Natural killer cell (primary cell): ENCODE measurements at regions not wholly inside any gene's neighbourhood (a gene's known extent, or its start where the extent isn't known, plus 50 kb on each side); places are given as distances from the start of the nearest gene placed in this dataset.

ENCODE experiments used
- ATAC-seq, 3 donors: fragments of 150-1000 bp in 2 of 3; fragments of 200-7000 bp in 1 of 3; cut with Tn5 transposase; 1 replicate in 1 of 3; 2 replicates in 2 of 3; pipeline ENCODE4 v1.10.0; 2021; ENCODE audit warnings: mild to moderate bottlenecking in 2 of 3, moderate library complexity in 2 of 3
- DNase-seq, 2 donors: peaks; one replicate each; pipeline versions ENCODE4 v3.0.0 to v3.0.0-alpha.2; 2013 to 2021; ENCODE audit warnings: mixed read lengths in 1 of 2
- H3K27ac ChIP-seq: one replicate; pipeline ENCODE4 v1.5.1; 2013; ENCODE audit warnings: mild to moderate bottlenecking, low read length
- H3K27me3 ChIP-seq: one replicate; pipeline ENCODE4 v1.6.1; 2013; ENCODE audit warnings: low read length; ENCODE audit not compliant: control insufficient read depth, insufficient read depth
- H3K36me3 ChIP-seq: one replicate; pipeline ENCODE4 v1.6.1; 2013; ENCODE audit warnings: low read length; ENCODE audit not compliant: control insufficient read depth, insufficient read depth
- H3K4me1 ChIP-seq: one replicate; pipeline ENCODE4 v1.6.1; 2013; ENCODE audit warnings: low read length; ENCODE audit not compliant: control insufficient read depth, insufficient read depth
- H3K4me3 ChIP-seq: one replicate; pipeline ENCODE4 v1.5.1; 2013; ENCODE audit warnings: low read length
- H3K9me3 ChIP-seq: one replicate; pipeline ENCODE4 v1.6.1; 2013; ENCODE audit warnings: low read length; ENCODE audit not compliant: control insufficient read depth, insufficient read depth
- H3K27ac Mint-ChIP-seq, 2 donors: one replicate each; pipeline ENCODE4 v1.8.0; 2022; ENCODE audit warnings: mild to moderate bottlenecking in 2 of 2, mixed read lengths in 2 of 2, moderate library complexity in 1 of 2
- H3K27me3 Mint-ChIP-seq, 2 donors: one replicate each; pipeline ENCODE4 v1.8.0; 2022; ENCODE audit warnings: low read depth in 2 of 2, mixed read lengths in 2 of 2
- H3K36me3 Mint-ChIP-seq: one replicate; pipeline ENCODE4 v1.8.0; 2022; ENCODE audit warnings: mixed read lengths
- H3K4me1 Mint-ChIP-seq, 2 donors: one replicate each; pipeline ENCODE4 v1.8.0; 2022; ENCODE audit warnings: mixed read lengths in 2 of 2
- H3K4me3 Mint-ChIP-seq: one replicate; pipeline ENCODE4 v1.8.0; 2022; ENCODE audit warnings: mild to moderate bottlenecking, moderate library complexity, mixed read lengths
- H3K9me3 Mint-ChIP-seq, 2 donors: one replicate each; pipeline ENCODE4 v1.8.0; 2022; ENCODE audit warnings: mixed read lengths in 2 of 2
- CTCF ChIP-seq: fragments of 200-600 bp; IDR thresholded peaks from one replicate; pipeline ENCODE4 v1.8.0; 2022; ENCODE audit warnings: antibody characterized with exemption
- WGBS: methylation state at CpG from one replicate; pipeline ENCODE4 v1.1.7; 2013; ENCODE audit warnings: missing lambda C conversion rate; ENCODE audit not compliant: insufficient coverage; 5-methylcytosine and 5-hydroxymethylcytosine counted together
- intact Hi-C: fragments of 100-400 bp; cut with micrococcal nuclease; formaldehyde crosslinking; loops from one replicate; pipeline ENCODE4 v1.14.2; 2022

- no peaks in the 10 kb centered on the region for H3K4me1 ChIP-seq
- no peaks in the 10 kb centered on the region for H3K9me3 ChIP-seq
- TF ChIP-seq CTCF: no peak
- H3K36me3 Mint-ChIP-seq: no peaks in the 10 kb centered on the region
- no peak for DNase-seq
- H3K4me1 Mint-ChIP-seq: no peaks in the 10 kb centered on the region
- H3K27me3 ChIP-seq: no peaks in the 10 kb centered on the region
- intact Hi-C loops: no loop called here
- H3K27me3 Mint-ChIP-seq: peaks cover 6 to 7% of the 10 kb centered on the region in 2 donors
- H3K4me3 ChIP-seq: no peak overlapping the region
- no peaks in the 10 kb centered on the region for H3K9me3 Mint-ChIP-seq
- no peak overlapping the region for H3K27ac ChIP-seq
- ATAC-seq: no peak
- H3K36me3 ChIP-seq: no peaks in the 10 kb centered on the region
- H3K27ac Mint-ChIP-seq: no peak overlapping the region
- H3K4me3 Mint-ChIP-seq: no peak overlapping the region
- 83% methylated on average over 7 of the region's 7 CpGs for WGBS
Measured at GRCh38 chr10:128482052-128482451, 355.8 kb upstream of the MKI67 start.

- H3K27ac Mint-ChIP-seq: no peak overlapping the region
- H3K4me1 Mint-ChIP-seq: no peaks in the 10 kb centered on the region
- WGBS: 87% methylated on average over 16 of the region's 16 CpGs
- intact Hi-C loops: no loop called here
- Histone ChIP-seq H3K9me3 (no peaks in the 10 kb centered on the region), H3K4me3 (no peak overlapping the region), H3K27me3 (no peaks in the 10 kb centered on the region), H3K27ac (no peak overlapping the region), H3K4me1 (no peaks in the 10 kb centered on the region), H3K36me3 (no peaks in the 10 kb centered on the region)
- no peak overlapping the region for H3K4me3 Mint-ChIP-seq
- H3K36me3 Mint-ChIP-seq: no peaks in the 10 kb centered on the region
- no peaks in the 10 kb centered on the region for H3K9me3 Mint-ChIP-seq
- ATAC-seq (no peak), DNase-seq (no peak)
- peaks cover 6 to 7% of the 10 kb centered on the region in 2 donors for H3K27me3 Mint-ChIP-seq
- no peak for TF ChIP-seq CTCF
Measured at GRCh38 chr10:128483216-128483615, 357.0 kb upstream of the MKI67 start.

GRCh38 chr10:128484041-128484440 lies 357.8 kb upstream of the MKI67 start:
- WGBS: 96% methylated on average over 5 of the region's 5 CpGs
- Mint-ChIP-seq H3K27ac (no peak overlapping the region), H3K9me3 (no peaks in the 10 kb centered on the region), H3K4me1 (no peaks in the 10 kb centered on the region), H3K27me3 (peaks cover 6 to 7% of the 10 kb centered on the region in 2 donors), H3K36me3 (no peaks in the 10 kb centered on the region), H3K4me3 (no peak overlapping the region)
- H3K27ac ChIP-seq: no peak overlapping the region
- H3K4me1 ChIP-seq: no peaks in the 10 kb centered on the region
- DNase-seq (no peak), ATAC-seq (no peak)
- no peaks in the 10 kb centered on the region for H3K36me3 ChIP-seq
- no peaks in the 10 kb centered on the region for H3K9me3 ChIP-seq
- intact Hi-C loops: no loop called here
- H3K27me3 ChIP-seq: no peaks in the 10 kb centered on the region
- no peak for TF ChIP-seq CTCF
- H3K4me3 ChIP-seq: no peak overlapping the region

GRCh38 chr10:128485701-128486235 lies 359.5 kb upstream of the MKI67 start:
- no peak overlapping the region for H3K4me3 Mint-ChIP-seq
- 82% methylated on average over 7 of the region's 7 CpGs for WGBS
- ATAC-seq: no peak
- no peaks in the 10 kb centered on the region for H3K36me3 Mint-ChIP-seq
- H3K27ac Mint-ChIP-seq: no peak overlapping the region
- no peaks in the 10 kb centered on the region for H3K4me1 ChIP-seq
- H3K9me3 Mint-ChIP-seq: no peaks in the 10 kb centered on the region
- DNase-seq: no peak
- peaks cover 3% of the 10 kb centered on the region in 2 donors for H3K27me3 Mint-ChIP-seq
- H3K36me3 ChIP-seq: no peaks in the 10 kb centered on the region
- intact Hi-C loops: no loop called here
- no peaks in the 10 kb centered on the region for H3K9me3 ChIP-seq
- H3K27ac ChIP-seq: no peak overlapping the region
- H3K4me3 ChIP-seq: no peak overlapping the region
- H3K4me1 Mint-ChIP-seq: no peaks in the 10 kb centered on the region
- H3K27me3 ChIP-seq: no peaks in the 10 kb centered on the region
- no peak for TF ChIP-seq CTCF
